SH-SY5Y (cell line): ENCODE measurements at regions not wholly inside any gene's neighbourhood (a gene's known extent, or its start where the extent isn't known, plus 50 kb on each side); places are given as distances from the start of the nearest gene placed in this dataset.

Experiments used
- GATA2 ChIP-seq: IDR thresholded peaks from 2 replicates; pipeline ENCODE4 v1.6.1; 2011; ENCODE audit warnings: mild to moderate bottlenecking, low read depth, low read length
- GATA3 ChIP-seq: IDR thresholded peaks from 2 replicates; pipeline ENCODE4 v1.6.1; 2011; ENCODE audit warnings: low read depth, mild to moderate bottlenecking, low read length, moderate library complexity

- TF ChIP-seq GATA2, result no peak
- TF ChIP-seq GATA3, result no peak
Measured at GRCh38 chr1:217272385-217272784, 358.5 kb downstream of the GPATCH2 start.
